ENCODE measurements at regions not wholly inside any gene's neighbourhood (a gene's known extent, or its start where the extent isn't known, plus 50 kb on each side); places are given as distances from the start of the nearest gene placed in this dataset.

DNA sequence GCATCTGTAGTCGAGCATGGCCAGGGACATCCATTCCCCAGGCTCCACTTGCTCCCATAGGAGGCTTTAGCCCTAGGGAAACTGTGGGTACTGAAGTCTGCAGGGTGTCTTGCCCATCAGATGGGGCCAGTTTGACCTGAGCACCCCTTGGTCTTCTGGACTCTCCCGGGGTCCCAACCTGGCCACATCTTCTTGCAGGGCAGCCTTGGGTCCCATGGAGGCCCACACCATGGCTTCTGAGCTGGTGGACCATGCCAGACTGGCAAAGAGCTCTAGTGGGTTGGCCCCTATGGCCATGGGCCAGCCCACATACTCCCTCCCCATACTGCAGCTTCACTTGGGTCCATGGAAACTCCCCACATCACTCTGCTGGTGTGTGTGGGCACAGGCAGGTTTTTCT is 154.4 kb upstream of the PRLR start:
- Histone ChIP-seq H3K9me3 (no peaks in the 10 kb centered on the region), H3K4me1 (no peaks in the 10 kb centered on the region), H3K27ac (no peak overlapping the region), H3K4me3 (no peak overlapping the region), H3K36me3 (no peaks in the 10 kb centered on the region), H3K27me3 (peaks cover 0 to 3% of the 10 kb centered on the region in 2 donors)
- no peak for DNase-seq
- intact Hi-C loops (cut with DNase I; ENCODE audit: low total_unique reads) = no loop called here
- TF ChIP-seq, protein P1, sequence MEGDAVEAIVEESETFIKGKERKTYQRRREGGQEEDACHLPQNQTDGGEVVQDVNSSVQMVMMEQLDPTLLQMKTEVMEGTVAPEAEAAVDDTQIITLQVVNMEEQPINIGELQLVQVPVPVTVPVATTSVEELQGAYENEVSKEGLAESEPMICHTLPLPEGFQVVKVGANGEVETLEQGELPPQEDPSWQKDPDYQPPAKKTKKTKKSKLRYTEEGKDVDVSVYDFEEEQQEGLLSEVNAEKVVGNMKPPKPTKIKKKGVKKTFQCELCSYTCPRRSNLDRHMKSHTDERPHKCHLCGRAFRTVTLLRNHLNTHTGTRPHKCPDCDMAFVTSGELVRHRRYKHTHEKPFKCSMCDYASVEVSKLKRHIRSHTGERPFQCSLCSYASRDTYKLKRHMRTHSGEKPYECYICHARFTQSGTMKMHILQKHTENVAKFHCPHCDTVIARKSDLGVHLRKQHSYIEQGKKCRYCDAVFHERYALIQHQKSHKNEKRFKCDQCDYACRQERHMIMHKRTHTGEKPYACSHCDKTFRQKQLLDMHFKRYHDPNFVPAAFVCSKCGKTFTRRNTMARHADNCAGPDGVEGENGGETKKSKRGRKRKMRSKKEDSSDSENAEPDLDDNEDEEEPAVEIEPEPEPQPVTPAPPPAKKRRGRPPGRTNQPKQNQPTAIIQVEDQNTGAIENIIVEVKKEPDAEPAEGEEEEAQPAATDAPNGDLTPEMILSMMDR (IDR thresholded peaks at IDR 0.05) = no peak

DNA sequence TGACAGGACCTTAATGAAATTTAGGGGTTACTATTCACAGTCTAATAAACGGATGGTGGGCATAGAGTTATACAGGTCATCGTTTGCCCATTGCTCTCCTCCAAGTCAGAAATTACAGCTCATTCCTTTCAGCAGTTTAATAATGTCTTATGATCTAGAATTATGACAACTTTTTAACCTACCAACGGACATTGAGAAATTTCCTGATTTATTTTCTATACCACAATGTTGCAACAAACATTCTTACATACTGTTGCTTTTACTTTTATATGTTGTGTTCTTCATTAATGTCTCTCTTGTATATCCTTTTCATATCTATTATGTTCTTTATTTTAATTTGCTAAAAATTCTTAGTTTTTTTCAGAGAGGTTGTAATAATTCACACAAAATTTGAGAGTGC is 152.8 kb upstream of the PRLR start:
- no peak for DNase-seq
- TF ChIP-seq, protein P1 (IDR thresholded peaks at IDR 0.05) = no peak

DNA sequence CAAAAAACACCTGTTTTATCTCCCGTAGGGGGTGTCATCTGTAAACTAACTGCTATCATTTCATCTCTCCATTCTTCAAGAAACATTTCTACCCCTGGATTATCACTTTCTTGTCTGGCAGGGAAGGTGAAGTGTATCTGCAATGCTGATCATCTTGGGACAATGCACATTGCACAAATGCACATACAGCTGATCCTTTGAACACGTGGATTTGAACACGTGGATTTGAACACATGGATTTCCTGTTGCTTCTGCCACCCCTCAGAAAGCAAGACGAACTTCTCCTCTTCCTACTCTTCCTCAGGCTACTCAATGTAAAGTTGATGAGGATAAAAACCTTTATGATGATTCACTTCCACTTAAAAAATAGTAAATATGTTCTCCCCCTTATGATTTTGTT is 147.4 kb upstream of the PRLR start:
- H3K27me3 ChIP-seq = no peaks in the 10 kb centered on the region
- intact Hi-C loops (cut with DNase I; ENCODE audit: low total_unique reads) = no loop called here
- no peak for DNase-seq
- H3K4me1 ChIP-seq = no peaks in the 10 kb centered on the region
- H3K36me3 ChIP-seq = no peaks in the 10 kb centered on the region
- H3K9me3 ChIP-seq = no peaks in the 10 kb centered on the region
- TF ChIP-seq, protein P1 (IDR thresholded peaks at IDR 0.05) = no peak
- H3K27ac ChIP-seq = no peak overlapping the region
- H3K4me3 ChIP-seq = no peak overlapping the region

More for the DNA sequence above, 152.8 kb upstream of the PRLR start:
- Histone ChIP-seq H3K27ac (no peak overlapping the region), H3K4me3 (no peak overlapping the region), H3K27me3 (peaks cover 0 to 3% of the 10 kb centered on the region in 2 donors), H3K36me3 (no peaks in the 10 kb centered on the region), H3K9me3 (no peaks in the 10 kb centered on the region), H3K4me1 (no peaks in the 10 kb centered on the region)
- intact Hi-C loops (cut with DNase I; ENCODE audit: low total_unique reads) = no loop called here

DNA sequence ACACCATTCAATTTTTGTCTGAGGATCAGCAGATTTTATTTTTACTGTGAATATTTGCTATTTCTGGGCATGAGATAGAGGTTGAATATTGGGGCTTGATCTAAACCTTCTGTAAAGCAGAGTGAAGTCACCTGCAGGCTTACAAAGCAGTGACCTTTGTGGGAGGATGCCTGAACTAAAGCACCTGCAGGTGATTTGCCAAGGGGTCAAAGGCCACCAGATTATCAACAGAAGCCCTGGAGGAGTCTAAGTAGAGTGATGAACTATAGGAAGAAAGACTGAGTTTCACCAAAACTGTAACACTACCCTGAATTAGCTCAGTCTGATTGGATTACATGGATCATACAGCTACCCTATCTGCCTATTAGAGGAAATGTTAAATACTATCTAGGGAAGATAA is 144.3 kb upstream of the PRLR start:
- Histone ChIP-seq H3K9me3 (no peaks in the 10 kb centered on the region), H3K36me3 (no peaks in the 10 kb centered on the region), H3K27me3 (no peaks in the 10 kb centered on the region), H3K4me3 (no peak overlapping the region), H3K4me1 (no peaks in the 10 kb centered on the region), H3K27ac (no peak overlapping the region)
- TF ChIP-seq, protein P1 (IDR thresholded peaks at IDR 0.05) = no peak
- intact Hi-C loops (cut with DNase I; ENCODE audit: low total_unique reads) = no loop called here
- no peak for DNase-seq

DNA sequence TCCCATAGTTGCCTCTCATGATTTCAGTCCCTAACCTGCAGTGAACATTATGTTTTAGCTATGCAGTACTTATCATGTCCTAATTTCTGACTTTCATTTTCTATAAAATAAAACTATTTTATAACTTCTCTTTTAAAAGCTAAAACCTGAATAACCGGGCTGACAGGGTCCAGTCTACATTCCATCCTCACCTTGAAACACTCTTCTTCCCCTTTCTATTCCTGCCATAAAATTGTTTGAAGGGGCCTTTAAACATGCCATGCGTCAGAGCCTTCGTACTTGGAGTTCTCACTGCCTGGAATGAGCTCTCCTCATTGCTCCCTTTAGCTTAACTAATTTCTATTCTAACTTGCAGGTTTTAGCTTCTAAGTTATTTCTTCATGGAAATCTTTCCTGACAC is 143.0 kb upstream of the PRLR start:
- Histone ChIP-seq H3K9me3 (no peaks in the 10 kb centered on the region), H3K36me3 (no peaks in the 10 kb centered on the region), H3K27me3 (no peaks in the 10 kb centered on the region), H3K4me3 (no peak overlapping the region), H3K4me1 (no peaks in the 10 kb centered on the region), H3K27ac (no peak overlapping the region)
- TF ChIP-seq, protein P1 (IDR thresholded peaks at IDR 0.05) = no peak
- intact Hi-C loops (cut with DNase I; ENCODE audit: low total_unique reads) = no loop called here
- DNase-seq = no peak

DNA sequence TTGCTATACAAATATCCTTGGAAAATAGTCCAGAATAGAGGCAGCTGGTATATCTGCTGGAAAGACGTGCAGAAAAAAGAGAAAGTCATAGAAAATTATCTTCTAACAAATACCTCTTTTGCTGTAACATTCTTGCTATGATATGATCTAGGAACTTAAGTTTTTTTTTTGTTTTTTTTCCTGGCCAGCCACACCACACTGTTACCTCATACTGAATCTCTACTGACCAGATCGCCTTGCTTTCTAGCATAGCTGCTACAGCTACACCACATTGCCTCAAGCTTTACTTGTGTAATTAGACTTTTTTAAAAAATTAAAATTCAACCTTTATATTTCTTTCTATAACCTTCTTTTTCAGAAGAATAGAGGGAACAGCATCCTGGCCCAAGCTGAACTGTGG is 142.2 kb upstream of the PRLR start:
- Histone ChIP-seq H3K36me3 (no peaks in the 10 kb centered on the region), H3K9me3 (no peaks in the 10 kb centered on the region), H3K4me3 (no peak overlapping the region), H3K4me1 (no peaks in the 10 kb centered on the region), H3K27me3 (no peaks in the 10 kb centered on the region), H3K27ac (no peak overlapping the region)
- TF ChIP-seq, protein P1 (IDR thresholded peaks at IDR 0.05) = no peak
- DNase-seq = no peak
- intact Hi-C loops (cut with DNase I; ENCODE audit: low total_unique reads) = no loop called here
